Tibial nerve (tissue), 4 donors: ENCODE measurements at regions not wholly inside any gene's neighbourhood (a gene's known extent, or its start where the extent isn't known, plus 50 kb on each side); places are given as distances from the start of the nearest gene placed in this dataset.

ENCODE experiments used
- DNase-seq, 2 donors: peaks; one replicate each; pipeline ENCODE4 v3.0.0-alpha.2; 2019; ENCODE audit warnings: low spot score in 2 of 2
- H3K27ac ChIP-seq, 4 donors: fragments of 200-600 bp; sonication (generic) in 3 of 4; one replicate each; pipeline ENCODE4 v1.5.1; 2017 to 2019; ENCODE audit warnings: mild to moderate bottlenecking in 1 of 4
- H3K27me3 ChIP-seq, 2 donors: fragments of 200-600 bp; sonication (generic) in 1 of 2; one replicate each; pipeline versions ENCODE4 v1.5.1 to v1.6.0; 2017 to 2019
- H3K36me3 ChIP-seq, 3 donors: fragments of 200-600 bp; sonication (generic); one replicate each; pipeline ENCODE4 v1.5.1; 2018 to 2019
- H3K4me1 ChIP-seq, 4 donors: fragments of 200-600 bp; sonication (generic) in 3 of 4; one replicate each; pipeline ENCODE4 v1.5.1; 2017 to 2019
- H3K4me3 ChIP-seq, 4 donors: fragments of 200-600 bp; sonication (generic) in 3 of 4; one replicate each; pipeline ENCODE4 v1.5.1; 2017 to 2019; ENCODE audit warnings: mild to moderate bottlenecking in 1 of 4, moderate library complexity in 1 of 4
- H3K9me3 ChIP-seq, 4 donors: fragments of 200-600 bp; sonication (generic) in 3 of 4; one replicate each; pipeline ENCODE4 v1.5.1; 2017 to 2019
- EP300 ChIP-seq, 2 donors: sonication (generic); formaldehyde crosslinking; IDR thresholded peaks; one replicate each; pipeline ENCODE4 v1.6.1; 2017; ENCODE audit warnings: antibody characterized with exemption in 2 of 2, mild to moderate bottlenecking in 1 of 2
- POLR2A ChIP-seq, 2 donors: fragments of 450-650 bp; IDR thresholded peaks; one replicate each; pipeline ENCODE4 v1.6.1; 2017; ENCODE audit warnings: antibody characterized with exemption in 2 of 2, mild to moderate bottlenecking in 2 of 2, moderate library complexity in 2 of 2
- WGBS, 2 donors: methylation state at CpG; one replicate each; pipeline ENCODE4 v1.1.5; 2018; 5-methylcytosine and 5-hydroxymethylcytosine counted together
- TF ChIP-seq, protein P1 (sequence below), 5 experiments: fragments of 200-600 bp in 3 of 5; fragments of 450-650 bp in 2 of 5; sonication (generic) in 3 of 5; IDR thresholded peaks; one replicate each; pipeline ENCODE4 v1.5.1; 2016 to 2019; ENCODE audit warnings: antibody characterized with exemption in 5 of 5, mild to moderate bottlenecking in 3 of 5, moderate library complexity in 2 of 5

DNA sequence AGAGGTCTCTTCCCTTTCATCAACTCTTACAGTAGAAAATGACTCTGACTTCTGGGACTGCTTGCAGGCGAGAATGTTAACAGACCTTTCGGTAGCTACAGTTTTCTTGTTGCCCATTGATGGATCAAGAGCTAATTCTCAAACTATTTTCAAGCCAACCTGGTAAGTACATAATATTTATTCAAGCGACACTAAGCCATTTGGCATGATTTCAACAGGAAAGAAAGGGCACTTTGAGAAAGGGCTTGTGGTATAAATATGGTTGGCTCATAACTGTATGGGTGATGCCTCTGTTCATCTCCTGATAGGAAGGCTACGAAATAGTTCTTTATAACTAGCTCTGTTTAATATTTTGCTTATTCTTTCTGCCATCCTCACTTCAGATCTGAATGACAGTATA lies 196.2 kb upstream of the CNTN4 start:
- no peaks in the 10 kb centered on the region for H3K27me3 ChIP-seq
- 69 to 70% methylated on average over 4 of the region's 4 CpGs for WGBS, 2 donors
- no peaks in the 10 kb centered on the region for H3K9me3 ChIP-seq
- no peak overlapping the region for H3K27ac ChIP-seq
- H3K4me3 ChIP-seq = no peak overlapping the region
- TF ChIP-seq EP300 (IDR thresholded peaks at IDR 0.05) = no peak
- no peak for TF ChIP-seq POLR2A (IDR thresholded peaks at IDR 0.05)
- H3K36me3 ChIP-seq = no peaks in the 10 kb centered on the region
- H3K4me1 ChIP-seq = no peaks in the 10 kb centered on the region
- no peak for DNase-seq

DNA sequence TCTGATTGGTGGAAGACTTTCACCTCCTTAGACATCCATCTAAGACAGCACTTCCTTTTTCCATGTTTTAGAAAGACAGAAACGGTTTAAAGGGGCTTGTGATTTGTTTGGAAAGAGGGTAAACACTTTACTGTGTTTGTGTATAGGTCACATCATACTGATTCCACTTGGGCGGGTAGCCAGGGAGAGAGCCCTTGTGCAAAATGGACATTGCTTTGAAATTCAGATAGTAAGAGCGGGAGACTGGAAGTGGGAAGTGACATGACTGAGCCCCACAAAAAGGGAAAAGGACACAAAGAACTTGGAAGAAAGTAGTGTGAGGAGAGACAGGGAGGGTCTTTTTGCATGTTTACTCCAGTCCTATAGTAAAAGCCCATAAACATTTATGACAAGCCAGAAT lies 195.6 kb upstream of the CNTN4 start:
- no peak overlapping the region for H3K4me3 ChIP-seq
- no peak for DNase-seq
- WGBS, 2 donors = 74 to 79% methylated on average over 3 of the region's 3 CpGs
- no peaks in the 10 kb centered on the region for H3K27me3 ChIP-seq
- TF ChIP-seq EP300 (IDR thresholded peaks at IDR 0.05) (no peak), POLR2A (IDR thresholded peaks at IDR 0.05) (no peak)
- TF ChIP-seq, protein P1, sequence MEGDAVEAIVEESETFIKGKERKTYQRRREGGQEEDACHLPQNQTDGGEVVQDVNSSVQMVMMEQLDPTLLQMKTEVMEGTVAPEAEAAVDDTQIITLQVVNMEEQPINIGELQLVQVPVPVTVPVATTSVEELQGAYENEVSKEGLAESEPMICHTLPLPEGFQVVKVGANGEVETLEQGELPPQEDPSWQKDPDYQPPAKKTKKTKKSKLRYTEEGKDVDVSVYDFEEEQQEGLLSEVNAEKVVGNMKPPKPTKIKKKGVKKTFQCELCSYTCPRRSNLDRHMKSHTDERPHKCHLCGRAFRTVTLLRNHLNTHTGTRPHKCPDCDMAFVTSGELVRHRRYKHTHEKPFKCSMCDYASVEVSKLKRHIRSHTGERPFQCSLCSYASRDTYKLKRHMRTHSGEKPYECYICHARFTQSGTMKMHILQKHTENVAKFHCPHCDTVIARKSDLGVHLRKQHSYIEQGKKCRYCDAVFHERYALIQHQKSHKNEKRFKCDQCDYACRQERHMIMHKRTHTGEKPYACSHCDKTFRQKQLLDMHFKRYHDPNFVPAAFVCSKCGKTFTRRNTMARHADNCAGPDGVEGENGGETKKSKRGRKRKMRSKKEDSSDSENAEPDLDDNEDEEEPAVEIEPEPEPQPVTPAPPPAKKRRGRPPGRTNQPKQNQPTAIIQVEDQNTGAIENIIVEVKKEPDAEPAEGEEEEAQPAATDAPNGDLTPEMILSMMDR (IDR thresholded peaks at IDR 0.05) = no peak
- H3K36me3 ChIP-seq = no peaks in the 10 kb centered on the region
- H3K27ac ChIP-seq = no peak overlapping the region
- H3K4me1 ChIP-seq = no peaks in the 10 kb centered on the region
- no peaks in the 10 kb centered on the region for H3K9me3 ChIP-seq

DNA sequence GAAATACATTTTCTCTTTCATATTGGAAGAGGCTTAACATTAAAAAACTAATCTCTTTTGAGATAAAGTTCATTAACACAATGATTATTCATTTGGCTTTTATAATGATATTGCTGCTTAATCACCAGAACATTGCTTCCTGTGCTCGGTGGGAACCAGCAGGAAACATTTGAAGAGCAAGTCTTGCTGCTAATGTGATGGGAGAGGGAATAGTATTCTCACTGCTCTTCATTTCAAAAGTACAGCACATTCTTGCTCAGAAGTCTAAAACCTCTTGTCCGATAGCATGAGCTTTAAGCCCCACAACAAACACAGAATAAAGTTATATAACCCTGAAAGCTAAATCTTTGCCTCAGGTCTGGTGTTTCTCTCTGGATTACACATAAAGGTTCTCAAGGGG lies 190.8 kb upstream of the CNTN4 start:
- Histone ChIP-seq H3K4me3 (no peak overlapping the region), H3K9me3 (no peaks in the 10 kb centered on the region), H3K27ac (no peak overlapping the region), H3K27me3 (no peaks in the 10 kb centered on the region), H3K36me3 (no peaks in the 10 kb centered on the region), H3K4me1 (peaks cover 0 to 12% (median 0%) of the 10 kb centered on the region in 4 donors)
- TF ChIP-seq POLR2A (IDR thresholded peaks at IDR 0.05) = no peak
- TF ChIP-seq, protein P1 (IDR thresholded peaks at IDR 0.05) = no peak
- no peak for TF ChIP-seq EP300 (IDR thresholded peaks at IDR 0.05)
- DNase-seq = no peak
- 63 to 75% methylated on average over 2 of the region's 2 CpGs for WGBS, 2 donors

DNA sequence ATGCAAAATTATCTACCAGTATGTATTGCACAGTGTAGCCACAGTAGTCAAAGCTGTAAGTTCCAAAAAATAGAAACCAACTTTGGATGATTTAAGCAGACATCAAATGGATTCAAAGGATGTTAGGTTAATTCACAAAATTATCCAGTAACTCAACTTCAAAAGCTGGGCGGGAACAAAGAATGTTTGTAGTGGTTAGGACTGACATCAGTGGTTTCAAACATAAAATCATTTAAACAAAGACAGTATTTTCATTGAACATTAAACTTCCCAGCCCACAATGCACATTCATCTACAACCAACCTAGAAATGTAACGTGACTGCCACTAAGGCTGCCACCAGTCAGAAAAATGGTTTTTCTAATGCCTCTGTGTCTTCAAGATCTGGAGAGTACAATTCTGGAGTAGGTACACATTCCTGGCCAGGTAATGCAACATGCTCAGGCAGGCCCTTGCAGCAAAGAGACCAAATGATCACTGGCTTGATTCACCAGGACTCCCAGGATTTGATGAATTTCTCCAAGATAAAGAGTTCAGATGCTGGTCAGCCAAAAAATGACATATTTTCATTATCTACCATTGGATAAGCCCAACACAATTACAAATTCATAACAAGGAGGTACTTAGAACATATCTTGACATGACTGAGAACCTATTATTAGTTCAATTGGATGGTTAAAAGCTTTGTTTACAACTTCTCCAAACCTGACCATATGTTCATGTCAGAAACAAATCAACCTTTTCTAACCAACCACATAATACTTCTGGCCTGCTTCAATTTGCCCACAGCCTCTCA lies 189.8 kb upstream of the CNTN4 start:
- 27 to 30% methylated on average over 2 of the region's 2 CpGs for WGBS, 2 donors
- Histone ChIP-seq H3K4me3 (no peak overlapping the region), H3K27ac (no peak overlapping the region), H3K9me3 (no peaks in the 10 kb centered on the region), H3K27me3 (no peaks in the 10 kb centered on the region), H3K36me3 (no peaks in the 10 kb centered on the region), H3K4me1 (peaks cover 0 to 12% (median 0%) of the 10 kb centered on the region in 4 donors)
- no peak for DNase-seq
- TF ChIP-seq POLR2A (IDR thresholded peaks at IDR 0.05) (no peak), EP300 (IDR thresholded peaks at IDR 0.05) (no peak)
- TF ChIP-seq, protein P1 (IDR thresholded peaks at IDR 0.05) = no peak

DNA sequence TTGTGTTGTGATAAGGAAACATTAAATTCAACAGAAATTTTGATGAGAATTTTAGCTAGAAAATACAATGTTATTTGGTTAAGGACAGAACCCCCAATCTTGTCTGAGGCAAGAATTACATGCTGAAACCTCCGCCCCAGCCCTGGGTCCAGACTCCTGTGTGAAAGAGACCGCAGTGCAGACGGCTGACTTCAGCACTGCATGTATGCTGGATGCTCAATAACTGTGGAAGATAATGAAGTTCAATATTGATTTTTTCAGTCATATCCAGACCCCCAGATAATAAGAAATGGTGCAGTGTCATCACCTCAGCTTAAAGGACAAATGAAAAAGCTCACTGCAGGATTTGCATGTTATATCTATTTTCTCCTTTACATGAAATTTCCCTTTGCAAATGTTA lies 188.3 kb upstream of the CNTN4 start:
- H3K9me3 ChIP-seq = peaks cover 0 to 9% (median 0%) of the 10 kb centered on the region in 4 donors
- H3K36me3 ChIP-seq = no peaks in the 10 kb centered on the region
- H3K4me3 ChIP-seq = no peak overlapping the region
- H3K4me1 ChIP-seq = peaks cover 0 to 12% (median 0%) of the 10 kb centered on the region in 4 donors
- TF ChIP-seq EP300 (IDR thresholded peaks at IDR 0.05) (no peak), POLR2A (IDR thresholded peaks at IDR 0.05) (no peak)
- TF ChIP-seq, protein P1 (IDR thresholded peaks at IDR 0.05) = no peak
- WGBS, 2 donors = 63 to 84% methylated on average over 3 of the region's 3 CpGs
- H3K27me3 ChIP-seq = no peaks in the 10 kb centered on the region
- no peak overlapping the region for H3K27ac ChIP-seq
- DNase-seq = no peak
